ENCODE measurements at regions not wholly inside any gene's neighbourhood (a gene's known extent, or its start where the extent isn't known, plus 50 kb on each side); places are given as distances from the start of the nearest gene placed in this dataset.

- TF ChIP-seq, protein P1, sequence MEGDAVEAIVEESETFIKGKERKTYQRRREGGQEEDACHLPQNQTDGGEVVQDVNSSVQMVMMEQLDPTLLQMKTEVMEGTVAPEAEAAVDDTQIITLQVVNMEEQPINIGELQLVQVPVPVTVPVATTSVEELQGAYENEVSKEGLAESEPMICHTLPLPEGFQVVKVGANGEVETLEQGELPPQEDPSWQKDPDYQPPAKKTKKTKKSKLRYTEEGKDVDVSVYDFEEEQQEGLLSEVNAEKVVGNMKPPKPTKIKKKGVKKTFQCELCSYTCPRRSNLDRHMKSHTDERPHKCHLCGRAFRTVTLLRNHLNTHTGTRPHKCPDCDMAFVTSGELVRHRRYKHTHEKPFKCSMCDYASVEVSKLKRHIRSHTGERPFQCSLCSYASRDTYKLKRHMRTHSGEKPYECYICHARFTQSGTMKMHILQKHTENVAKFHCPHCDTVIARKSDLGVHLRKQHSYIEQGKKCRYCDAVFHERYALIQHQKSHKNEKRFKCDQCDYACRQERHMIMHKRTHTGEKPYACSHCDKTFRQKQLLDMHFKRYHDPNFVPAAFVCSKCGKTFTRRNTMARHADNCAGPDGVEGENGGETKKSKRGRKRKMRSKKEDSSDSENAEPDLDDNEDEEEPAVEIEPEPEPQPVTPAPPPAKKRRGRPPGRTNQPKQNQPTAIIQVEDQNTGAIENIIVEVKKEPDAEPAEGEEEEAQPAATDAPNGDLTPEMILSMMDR (IDR thresholded peaks at IDR 0.05), result no peak
- TF ChIP-seq POLR2A (IDR thresholded peaks at IDR 0.05), result no peak
These were observed 92.2 kb upstream of the CWC22 start for GRCh38 chr2:180099308-180099707.
